ENCODE measurements at regions not wholly inside any gene's neighbourhood (a gene's known extent, or its start where the extent isn't known, plus 50 kb on each side); places are given as distances from the start of the nearest gene placed in this dataset.

DNA sequence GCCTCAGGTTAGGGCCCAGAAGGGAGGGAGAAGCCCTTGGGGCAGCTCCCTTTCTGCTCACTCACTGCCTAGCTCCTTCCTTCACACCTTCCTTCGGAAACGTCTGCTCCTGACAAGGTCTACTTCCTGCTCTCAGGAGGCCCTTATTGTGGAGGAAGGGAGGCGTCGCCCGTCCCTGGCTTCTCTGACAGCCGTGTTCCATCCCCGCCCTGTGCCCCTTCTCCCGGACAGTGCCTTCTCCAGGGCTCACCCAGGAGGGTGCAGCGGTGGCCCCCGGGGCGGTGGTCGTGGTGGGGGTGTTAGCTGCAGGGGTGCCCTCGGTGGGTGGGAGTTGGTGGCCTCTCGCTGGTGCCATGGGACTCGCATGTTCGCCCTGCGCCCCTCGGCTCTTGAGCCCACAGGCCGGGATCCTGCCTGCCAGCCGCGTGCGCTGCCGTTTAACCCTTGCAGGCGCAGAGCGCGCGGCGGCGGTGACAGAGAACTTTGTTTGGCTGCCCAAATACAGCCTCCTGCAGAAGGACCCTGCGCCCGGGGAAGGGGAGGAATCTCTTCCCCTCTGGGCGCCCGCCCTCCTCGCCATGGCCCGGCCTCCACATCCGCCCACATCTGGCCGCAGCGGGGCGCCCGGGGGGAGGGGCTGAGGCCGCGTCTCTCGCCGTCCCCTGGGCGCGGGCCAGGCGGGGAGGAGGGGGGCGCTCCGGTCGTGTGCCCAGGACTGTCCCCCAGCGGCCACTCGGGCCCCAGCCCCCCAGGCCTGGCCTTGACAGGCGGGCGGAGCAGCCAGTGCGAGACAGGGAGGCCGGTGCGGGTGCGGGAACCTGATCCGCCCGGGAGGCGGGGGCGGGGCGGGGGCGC lies 231.9 kb downstream of the SEC14L1 start (continued):
- TF ChIP-seq, protein P1, sequence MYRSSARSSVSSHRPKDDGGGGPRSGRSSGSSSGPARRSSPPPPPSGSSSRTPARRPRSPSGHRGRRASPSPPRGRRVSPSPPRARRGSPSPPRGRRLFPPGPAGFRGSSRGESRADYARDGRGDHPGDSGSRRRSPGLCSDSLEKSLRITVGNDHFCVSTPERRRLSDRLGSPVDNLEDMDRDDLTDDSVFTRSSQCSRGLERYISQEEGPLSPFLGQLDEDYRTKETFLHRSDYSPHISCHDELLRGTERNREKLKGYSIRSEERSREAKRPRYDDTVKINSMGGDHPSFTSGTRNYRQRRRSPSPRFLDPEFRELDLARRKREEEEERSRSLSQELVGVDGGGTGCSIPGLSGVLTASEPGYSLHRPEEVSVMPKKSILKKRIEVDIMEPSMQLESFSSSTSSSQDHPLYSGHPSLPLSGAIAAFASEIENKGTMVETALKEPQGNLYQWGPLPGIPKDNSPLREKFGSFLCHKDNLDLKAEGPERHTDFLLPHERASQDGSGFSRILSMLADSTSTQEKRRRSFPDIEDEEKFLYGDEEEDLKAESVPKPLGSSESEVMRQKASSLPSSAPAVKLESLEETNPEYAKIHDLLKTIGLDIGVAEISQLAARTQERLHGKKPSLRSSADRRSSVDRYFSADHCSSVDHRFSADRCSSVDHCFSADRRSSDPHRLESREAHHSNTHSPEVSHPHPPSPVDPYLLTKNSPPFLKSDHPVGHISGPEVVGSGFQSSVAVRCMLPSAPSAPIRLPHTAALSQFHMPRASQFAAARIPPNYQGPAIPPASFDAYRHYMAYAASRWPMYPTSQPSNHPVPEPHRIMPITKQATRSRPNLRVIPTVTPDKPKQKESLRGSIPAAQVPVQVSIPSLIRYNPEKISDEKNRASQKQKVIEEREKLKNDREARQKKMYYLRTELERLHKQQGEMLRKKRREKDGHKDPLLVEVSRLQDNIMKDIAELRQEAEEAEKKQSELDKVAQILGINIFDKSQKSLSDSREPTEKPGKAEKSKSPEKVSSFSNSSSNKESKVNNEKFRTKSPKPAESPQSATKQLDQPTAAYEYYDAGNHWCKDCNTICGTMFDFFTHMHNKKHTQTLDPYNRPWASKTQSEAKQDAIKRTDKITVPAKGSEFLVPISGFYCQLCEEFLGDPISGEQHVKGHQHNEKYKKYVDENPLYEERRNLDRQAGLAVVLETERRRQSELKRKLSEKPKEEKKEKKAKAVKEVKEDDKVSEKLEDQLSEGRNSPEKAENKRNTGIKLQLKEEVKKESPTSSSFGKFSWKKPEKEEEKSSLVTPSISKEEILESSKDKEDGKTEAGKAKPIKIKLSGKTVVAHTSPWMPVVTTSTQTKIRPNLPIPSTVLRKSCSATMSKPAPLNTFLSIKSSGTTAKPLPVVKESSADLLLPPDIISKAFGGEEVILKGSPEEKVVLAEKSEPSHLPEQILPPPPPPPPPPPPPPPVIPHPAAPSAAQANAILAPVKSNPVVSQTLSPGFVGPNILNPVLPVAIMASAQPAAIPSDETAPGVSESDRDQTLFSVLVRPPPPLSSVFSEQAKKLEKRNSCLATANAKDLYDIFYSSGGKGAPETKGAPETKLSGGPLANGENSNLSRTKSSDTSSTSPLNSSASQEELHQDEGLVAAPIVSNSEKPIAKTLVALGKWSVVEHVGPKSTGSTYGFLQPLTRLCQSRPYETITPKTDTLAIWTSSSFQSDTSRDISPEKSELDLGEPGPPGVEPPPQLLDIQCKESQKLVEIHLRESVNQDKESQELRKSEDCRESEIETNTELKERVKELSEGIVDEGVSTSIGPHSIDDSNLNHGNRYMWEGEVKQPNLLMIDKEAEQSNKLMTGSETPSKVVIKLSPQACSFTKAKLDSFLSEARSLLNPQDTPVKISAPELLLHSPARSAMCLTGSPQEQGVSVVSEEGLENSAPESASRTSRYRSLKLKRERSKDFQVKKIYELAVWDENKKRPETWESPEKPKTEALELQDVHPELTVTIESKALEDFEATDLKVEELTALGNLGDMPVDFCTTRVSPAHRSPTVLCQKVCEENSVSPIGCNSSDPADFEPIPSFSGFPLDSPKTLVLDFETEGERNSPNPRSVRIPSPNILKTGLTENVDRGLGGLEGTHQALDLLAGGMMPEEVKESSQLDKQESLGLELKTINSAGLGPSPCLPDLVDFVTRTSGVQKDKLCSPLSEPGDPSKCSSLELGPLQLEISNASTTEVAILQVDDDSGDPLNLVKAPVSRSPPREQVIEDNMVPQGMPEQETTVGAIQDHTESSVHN (CRISPR knock-in tag; IDR thresholded peaks at IDR 0.05), result peak; percentile 87
- TF ChIP-seq ZBTB8A (CRISPR knock-in tag; IDR thresholded peaks at IDR 0.05; ENCODE audit: borderline replicate concordance, low read depth), result 0 out of 2 replicates have a peak, but pooled peaks have one; percentile 48
- TF ChIP-seq MTA1 (CRISPR knock-in tag; IDR thresholded peaks at IDR 0.05; ENCODE audit: borderline replicate concordance), result peak; percentile 83; the same call in 1 of the 2 replicates
- TF ChIP-seq ZXDC (CRISPR knock-in tag; IDR thresholded peaks at IDR 0.05), result no peak; the same call in 1 of the 2 replicates
- TF ChIP-seq ZBTB14 (CRISPR knock-in tag; IDR thresholded peaks at IDR 0.05), result peak; percentile 70
- TF ChIP-seq, protein P2, sequence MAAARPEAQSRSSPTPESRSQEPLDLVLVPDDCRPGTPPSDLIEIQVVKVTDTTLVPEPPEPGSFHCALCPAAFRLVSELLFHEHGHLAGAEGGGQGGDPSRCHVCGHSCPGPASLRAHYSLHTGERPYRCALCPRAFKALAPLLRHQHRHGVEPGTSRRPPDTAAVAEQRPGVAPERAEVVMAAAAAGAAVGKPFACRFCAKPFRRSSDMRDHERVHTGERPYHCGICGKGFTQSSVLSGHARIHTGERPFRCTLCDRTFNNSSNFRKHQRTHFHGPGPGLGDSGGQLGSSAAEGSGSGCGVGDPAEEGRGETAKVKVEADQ (CRISPR knock-in tag; IDR thresholded peaks at IDR 0.05; ENCODE audit: borderline replicate concordance), result no peak; the same call in none of the 2 replicates
- TF ChIP-seq ZNF251 (CRISPR knock-in tag; IDR thresholded peaks at IDR 0.05), result no peak
- TF ChIP-seq NR2F6 (IDR thresholded peaks at IDR 0.05), result no peak
- no peak for TF ChIP-seq NR2F6 (CRISPR knock-in tag; IDR thresholded peaks at IDR 0.05)
- TF ChIP-seq RAD21 (CRISPR knock-in tag; IDR thresholded peaks at IDR 0.05), result peak; percentile 55
- TF ChIP-seq JUND (CRISPR knock-in tag; IDR thresholded peaks at IDR 0.05), result no peak; the same call in 1 of the 2 replicates
- no peak for TF ChIP-seq HMGA1 (CRISPR knock-in tag; conservative IDR thresholded peaks at IDR 0.05)
- peak; percentile 75; the same call in 1 of the 2 replicates for TF ChIP-seq RNF2 (conservative IDR thresholded peaks at IDR 0.05; ENCODE audit: low read depth)
- TF ChIP-seq BRCA1 (CRISPR knock-in tag; IDR thresholded peaks at IDR 0.05), result no peak
- TF ChIP-seq NFKBIZ (CRISPR knock-in tag; IDR thresholded peaks at IDR 0.05), result no peak

Data from HepG2 (cell line).